Panc1 (cell line): ENCODE measurements at regions not wholly inside any gene's neighbourhood (a gene's known extent, or its start where the extent isn't known, plus 50 kb on each side); places are given as distances from the start of the nearest gene placed in this dataset.

Experiments
- ATAC-seq: fragments of 200-7000 bp; cut with Tn5 transposase; 2 replicates; pipeline ENCODE4 v1.9.1; 2020; ENCODE audit warnings: mild to moderate bottlenecking, moderate library complexity
- BruUV-seq: library from RNA; stranded (reverse); fragments of 400-500 nt; replicated peaks from 2 replicates; lab custom pipeline; 2021; lab: Mats Ljungman, UMichigan
- CTCF ChIA-PET: fragments of 300-600 bp; sonication (Branson Sonifier 250); formaldehyde crosslinking; loops from one replicate; lab custom pipeline; 2022; ENCODE audit warnings: antibody characterized with exemption; lab: Charles Lee
- POLR2A ChIA-PET: fragments of 300-600 bp; sonication (Branson Sonifier 250); formaldehyde crosslinking; loops from one replicate; lab custom pipeline; 2022; ENCODE audit warnings: antibody characterized with exemption; lab: Charles Lee
- DNase-seq: peaks from one replicate; pipeline ENCODE4 v3.0.0-alpha.2; 2010; ENCODE audit warnings: low read depth, low spot score
- H3K27ac ChIP-seq: 2 replicates; pipeline ENCODE4 v1.5.1; 2011; ENCODE audit warnings: mild to moderate bottlenecking, low read length, inconsistent platforms
- H3K27me3 ChIP-seq: fragments of 200-500 bp; sonication (Bioruptor generic); 2 replicates; pipeline ENCODE4 v1.6.0; 2014; ENCODE audit warnings: low read length, inconsistent platforms; ENCODE audit not compliant: control insufficient read depth, insufficient read depth
- H3K36me3 ChIP-seq: fragments of 200-500 bp; sonication (Bioruptor generic); 2 replicates; pipeline ENCODE4 v1.5.1; 2014; ENCODE audit warnings: inconsistent platforms, mild to moderate bottlenecking, low read length, moderate library complexity; ENCODE audit not compliant: control insufficient read depth, insufficient read depth
- H3K4me1 ChIP-seq: 2 replicates; pipeline ENCODE4 v1.5.1; 2011; ENCODE audit warnings: inconsistent platforms, mild to moderate bottlenecking, low read length, moderate library complexity; ENCODE audit not compliant: control insufficient read depth, insufficient read depth
- H3K4me3 ChIP-seq, 2 experiments: 2 replicates each; pipeline ENCODE4 v1.5.1; 2011 to 2012; ENCODE audit warnings: low read depth in 2 of 2, low read length in 2 of 2, mild to moderate bottlenecking in 2 of 2, inconsistent platforms in 1 of 2, moderate library complexity in 1 of 2
- H3K9me3 ChIP-seq: fragments of 200-500 bp; sonication (Bioruptor generic); 2 replicates; pipeline ENCODE4 v1.5.1; 2014; ENCODE audit warnings: low read depth, mild to moderate bottlenecking, inconsistent platforms, low read length, moderate library complexity; ENCODE audit not compliant: control insufficient read depth, insufficient read depth
- CTCF ChIP-seq: fragments of 450-650 bp; IDR thresholded peaks from 2 replicates; pipeline ENCODE4 v1.5.1; 2017; ENCODE audit warnings: mild to moderate bottlenecking
- POLR2AphosphoS5 ChIP-seq: IDR thresholded peaks from 2 replicates; pipeline ENCODE4 v1.6.1; 2012; ENCODE audit warnings: mild to moderate bottlenecking, low read depth, low read length, moderate library complexity
- REST ChIP-seq, 2 experiments: IDR thresholded peaks; 2 replicates each; pipeline ENCODE4 v1.6.1; 2011 to 2012; ENCODE audit warnings: low read depth in 2 of 2, control low read depth in 1 of 2, low read length in 1 of 2, mild to moderate bottlenecking in 1 of 2, moderate library complexity in 1 of 2; ENCODE audit not compliant: insufficient read depth in 1 of 2
- SIN3A ChIP-seq: IDR thresholded peaks from 2 replicates; pipeline ENCODE4 v1.6.1; 2012; ENCODE audit warnings: low read depth, mild to moderate bottlenecking, low read length, moderate library complexity, borderline replicate concordance; ENCODE audit not compliant: insufficient read depth
- TCF7L2 ChIP-seq: IDR thresholded peaks from 2 replicates; pipeline ENCODE4 v1.6.1; 2011; ENCODE audit warnings: mild to moderate bottlenecking, low read depth, low read length, inconsistent platforms
- in situ Hi-C: cut with HindIII; loops from 2 replicates; pipeline ENCODE4 v1.10.0; 2016; ENCODE audit warnings: low sequenced_read_pairs, low pct_unique_long_range_greater_than_20kb
- intact Hi-C: fragments of 100-400 bp; cut with micrococcal nuclease; formaldehyde crosslinking; loops from one replicate; pipeline ENCODE4 v1.10.0; 2022; ENCODE audit not compliant: unreplicated experiment

DNA sequence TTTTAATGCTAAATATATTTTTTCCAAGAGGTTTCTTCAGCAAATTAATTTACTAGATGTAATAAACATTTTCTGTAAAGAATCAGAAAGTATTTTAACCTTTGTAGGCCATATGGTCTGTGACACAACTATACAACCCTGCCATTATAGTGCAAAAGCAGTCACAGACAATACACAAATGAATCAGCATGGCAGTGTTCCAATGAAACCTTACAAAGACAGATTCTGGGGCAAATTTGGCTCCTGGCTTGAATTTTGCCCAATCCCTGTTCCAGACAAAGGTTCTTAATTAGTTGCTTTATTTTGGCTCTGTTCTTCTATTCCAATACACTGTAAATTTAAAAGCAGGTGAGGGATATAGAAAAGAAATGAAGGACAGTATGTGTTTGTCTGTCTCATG, 352.5 kb downstream of the C12orf50 start:
- no peak overlapping the region for H3K4me3 ChIP-seq
- intact Hi-C loops (no loop called here), in situ Hi-C loops (no loop called here)
- no peak for DNase-seq
- ATAC-seq: no peak
- no peaks in the 10 kb centered on the region; the same call in 1 of the 2 replicates for H3K9me3 ChIP-seq
- H3K36me3 ChIP-seq: no peaks in the 10 kb centered on the region
- no peak overlapping the region for H3K27ac ChIP-seq
- no TSS peak for BruUV-seq
- H3K4me1 ChIP-seq: no peaks in the 10 kb centered on the region
- POLR2A ChIA-PET: no interaction called here
- H3K27me3 ChIP-seq: no peaks in the 10 kb centered on the region
- no peak for TF ChIP-seq CTCF
- TF ChIP-seq POLR2AphosphoS5: no peak
- TF ChIP-seq SIN3A: no peak
- TF ChIP-seq REST (IDR thresholded peaks at IDR 0.05; ENCODE audit: insufficient read depth in 1 of 2, low read depth in 2 of 2, low read length in 1 of 2): no peak
- TF ChIP-seq TCF7L2: no peak
- CTCF ChIA-PET: no interaction called here

GRCh38 chr12:87671757-87672156, 357.4 kb downstream of the C12orf50 start:
- POLR2A ChIA-PET: no interaction called here
- Histone ChIP-seq H3K4me3 (no peak overlapping the region), H3K36me3 (no peaks in the 10 kb centered on the region), H3K4me1 (no peaks in the 10 kb centered on the region), H3K9me3 (no peaks in the 10 kb centered on the region), H3K27me3 (no peaks in the 10 kb centered on the region), H3K27ac (no peak overlapping the region)
- ATAC-seq (no peak), DNase-seq (no peak)
- CTCF ChIA-PET: no interaction called here
- no peak for TF ChIP-seq TCF7L2
- TF ChIP-seq POLR2AphosphoS5: no peak
- no peak for TF ChIP-seq CTCF
- TF ChIP-seq REST (IDR thresholded peaks at IDR 0.05; ENCODE audit: insufficient read depth in 1 of 2, low read depth in 2 of 2, low read length in 1 of 2): no peak
- TF ChIP-seq SIN3A: no peak
- in situ Hi-C loops: no loop called here
- intact Hi-C loops: no loop called here
- BruUV-seq: no TSS peak
